ENCODE measurements at regions not wholly inside any gene's neighbourhood (a gene's known extent, or its start where the extent isn't known, plus 50 kb on each side); places are given as distances from the start of the nearest gene placed in this dataset.
"Not testable (repeated sequence)": the region's sequence is repeated elsewhere in the genome, so short reads cannot be mapped to it uniquely, and the experiment has no call there.

GRCh38 chr3:10649463-10649862, 144.1 kb upstream of the ATP2B2 start:
- not testable (repeated sequence) for H3K27ac ChIP-seq (ENCODE audit: low read length); H3K9me3 ChIP-seq (ENCODE audit: insufficient read depth, low read depth, low read length); H3K9ac ChIP-seq (ENCODE audit: low read depth, low read length); H3K27me3 ChIP-seq (ENCODE audit: insufficient read depth, low read length); H3K4me3 ChIP-seq (ENCODE audit: low read length); H3K4me1 ChIP-seq (ENCODE audit: insufficient read depth, low read length); H3K36me3 ChIP-seq (ENCODE audit: insufficient read depth, low read depth, low read length)

- H3K9me3 ChIP-seq (ENCODE audit: insufficient read depth, low read depth, low read length), result no peaks in the 10 kb centered on the region
- no peak overlapping the region for H3K9ac ChIP-seq (ENCODE audit: low read depth, low read length)
- no peak overlapping the region for H3K27ac ChIP-seq (ENCODE audit: low read length)
- no peak overlapping the region for H3K4me3 ChIP-seq (ENCODE audit: low read length)
- H3K4me1 ChIP-seq (ENCODE audit: insufficient read depth, low read length), result no peaks in the 10 kb centered on the region
- H3K36me3 ChIP-seq (ENCODE audit: insufficient read depth, low read depth, low read length), result no peaks in the 10 kb centered on the region
- H3K27me3 ChIP-seq (ENCODE audit: insufficient read depth, low read length), result no peaks in the 10 kb centered on the region
These were observed 146.1 kb upstream of the ATP2B2 start for GRCh38 chr3:10651506-10651905.

- no peak overlapping the region for H3K4me3 ChIP-seq (ENCODE audit: low read length)
- H3K36me3 ChIP-seq (ENCODE audit: insufficient read depth, low read depth, low read length), result no peaks in the 10 kb centered on the region
- no peaks in the 10 kb centered on the region for H3K9me3 ChIP-seq (ENCODE audit: insufficient read depth, low read depth, low read length)
- H3K9ac ChIP-seq (ENCODE audit: low read depth, low read length), result no peak overlapping the region
- H3K4me1 ChIP-seq (ENCODE audit: insufficient read depth, low read length), result no peaks in the 10 kb centered on the region
- no peaks in the 10 kb centered on the region for H3K27me3 ChIP-seq (ENCODE audit: insufficient read depth, low read length)
- no peak overlapping the region for H3K27ac ChIP-seq (ENCODE audit: low read length)
These were observed 147.9 kb upstream of the ATP2B2 start for GRCh38 chr3:10653241-10653640.

GRCh38 chr3:10653866-10654611, 148.7 kb upstream of the ATP2B2 start:
- H3K36me3 ChIP-seq (ENCODE audit: insufficient read depth, low read depth, low read length), result no peaks in the 10 kb centered on the region
- H3K4me1 ChIP-seq (ENCODE audit: insufficient read depth, low read length), result no peaks in the 10 kb centered on the region
- H3K27me3 ChIP-seq (ENCODE audit: insufficient read depth, low read length), result no peaks in the 10 kb centered on the region
- H3K9ac ChIP-seq (ENCODE audit: low read depth, low read length), result no peak overlapping the region
- no peaks in the 10 kb centered on the region for H3K9me3 ChIP-seq (ENCODE audit: insufficient read depth, low read depth, low read length)
- H3K27ac ChIP-seq (ENCODE audit: low read length), result no peak overlapping the region
- H3K4me3 ChIP-seq (ENCODE audit: low read length), result no peak overlapping the region

GRCh38 chr3:10655105-10655504, 149.7 kb upstream of the ATP2B2 start:
- H3K27ac ChIP-seq (ENCODE audit: low read length), result no peak overlapping the region
- H3K4me1 ChIP-seq (ENCODE audit: insufficient read depth, low read length), result no peaks in the 10 kb centered on the region
- H3K4me3 ChIP-seq (ENCODE audit: low read length), result no peak overlapping the region
- no peak overlapping the region for H3K9ac ChIP-seq (ENCODE audit: low read depth, low read length)
- H3K36me3 ChIP-seq (ENCODE audit: insufficient read depth, low read depth, low read length), result no peaks in the 10 kb centered on the region
- H3K27me3 ChIP-seq (ENCODE audit: insufficient read depth, low read length), result no peaks in the 10 kb centered on the region
- no peaks in the 10 kb centered on the region for H3K9me3 ChIP-seq (ENCODE audit: insufficient read depth, low read depth, low read length)

GRCh38 chr3:10657339-10657738, 152.0 kb upstream of the ATP2B2 start:
- not testable (repeated sequence) for H3K27ac ChIP-seq (ENCODE audit: low read length)

GRCh38 chr3:10665592-10665991, 150.4 kb upstream of the SLC6A11 start:
- Histone ChIP-seq H3K9me3 (ENCODE audit: insufficient read depth, low read depth, low read length) (no peaks in the 10 kb centered on the region), H3K9ac (ENCODE audit: low read depth, low read length) (no peak overlapping the region), H3K4me3 (ENCODE audit: low read length) (no peak overlapping the region), H3K27ac (ENCODE audit: low read length) (no peak overlapping the region), H3K27me3 (ENCODE audit: insufficient read depth, low read length) (no peaks in the 10 kb centered on the region), H3K36me3 (ENCODE audit: insufficient read depth, low read depth, low read length) (no peaks in the 10 kb centered on the region), H3K4me1 (ENCODE audit: insufficient read depth, low read length) (no peaks in the 10 kb centered on the region)

More at GRCh38 chr3:10657339-10657738, 152.0 kb upstream of the ATP2B2 start:
- not testable (repeated sequence) for H3K9me3 ChIP-seq (ENCODE audit: insufficient read depth, low read depth, low read length); H3K4me3 ChIP-seq (ENCODE audit: low read length); H3K36me3 ChIP-seq (ENCODE audit: insufficient read depth, low read depth, low read length); H3K27me3 ChIP-seq (ENCODE audit: insufficient read depth, low read length); H3K9ac ChIP-seq (ENCODE audit: low read depth, low read length); H3K4me1 ChIP-seq (ENCODE audit: insufficient read depth, low read length)

- Histone ChIP-seq H3K27ac (ENCODE audit: low read length) (no peak overlapping the region), H3K27me3 (ENCODE audit: insufficient read depth, low read length) (no peaks in the 10 kb centered on the region), H3K4me1 (ENCODE audit: insufficient read depth, low read length) (no peaks in the 10 kb centered on the region)
These were observed 149.4 kb upstream of the SLC6A11 start for GRCh38 chr3:10666621-10667020.

GRCh38 chr3:10667269-10667668, 148.8 kb upstream of the SLC6A11 start:
- H3K4me1 ChIP-seq (ENCODE audit: insufficient read depth, low read length), result no peaks in the 10 kb centered on the region

More at GRCh38 chr3:10666621-10667020, 149.4 kb upstream of the SLC6A11 start:
- no peaks in the 10 kb centered on the region for H3K9me3 ChIP-seq (ENCODE audit: insufficient read depth, low read depth, low read length)
- no peaks in the 10 kb centered on the region for H3K36me3 ChIP-seq (ENCODE audit: insufficient read depth, low read depth, low read length)
- H3K4me3 ChIP-seq (ENCODE audit: low read length), result no peak overlapping the region
- H3K9ac ChIP-seq (ENCODE audit: low read depth, low read length), result no peak overlapping the region

GRCh38 chr3:10667901-10668476, 148.0 kb upstream of the SLC6A11 start:
- no peak overlapping the region for H3K9ac ChIP-seq (ENCODE audit: low read depth, low read length)
- no peaks in the 10 kb centered on the region for H3K9me3 ChIP-seq (ENCODE audit: insufficient read depth, low read depth, low read length)
- H3K4me3 ChIP-seq (ENCODE audit: low read length), result no peak overlapping the region
- no peaks in the 10 kb centered on the region for H3K4me1 ChIP-seq (ENCODE audit: insufficient read depth, low read length)
- H3K27me3 ChIP-seq (ENCODE audit: insufficient read depth, low read length), result no peaks in the 10 kb centered on the region
- H3K36me3 ChIP-seq (ENCODE audit: insufficient read depth, low read depth, low read length), result no peaks in the 10 kb centered on the region
- H3K27ac ChIP-seq (ENCODE audit: low read length), result no peak overlapping the region

More at GRCh38 chr3:10667269-10667668, 148.8 kb upstream of the SLC6A11 start:
- no peak overlapping the region for H3K4me3 ChIP-seq (ENCODE audit: low read length)
- no peak overlapping the region for H3K27ac ChIP-seq (ENCODE audit: low read length)
- H3K36me3 ChIP-seq (ENCODE audit: insufficient read depth, low read depth, low read length), result no peaks in the 10 kb centered on the region
- no peaks in the 10 kb centered on the region for H3K9me3 ChIP-seq (ENCODE audit: insufficient read depth, low read depth, low read length)
- H3K27me3 ChIP-seq (ENCODE audit: insufficient read depth, low read length), result no peaks in the 10 kb centered on the region
- no peak overlapping the region for H3K9ac ChIP-seq (ENCODE audit: low read depth, low read length)

GRCh38 chr3:10669490-10670048, 146.5 kb upstream of the SLC6A11 start:
- H3K27me3 ChIP-seq (ENCODE audit: insufficient read depth, low read length), result no peaks in the 10 kb centered on the region
- no peak overlapping the region for H3K4me3 ChIP-seq (ENCODE audit: low read length)
- H3K27ac ChIP-seq (ENCODE audit: low read length), result no peak overlapping the region
- 0 out of 2 replicates have a peak, but pooled peaks cover 2% of the 10 kb centered on the region for H3K4me1 ChIP-seq (ENCODE audit: insufficient read depth, low read length)
- no peaks in the 10 kb centered on the region for H3K9me3 ChIP-seq (ENCODE audit: insufficient read depth, low read depth, low read length)
- no peaks in the 10 kb centered on the region for H3K36me3 ChIP-seq (ENCODE audit: insufficient read depth, low read depth, low read length)
- no peak overlapping the region for H3K9ac ChIP-seq (ENCODE audit: low read depth, low read length)

- H3K4me1 ChIP-seq (ENCODE audit: insufficient read depth, low read length), result 0 out of 2 replicates have a peak, but pooled peaks cover 5% of the 10 kb centered on the region
- no peaks in the 10 kb centered on the region for H3K36me3 ChIP-seq (ENCODE audit: insufficient read depth, low read depth, low read length)
- no peaks in the 10 kb centered on the region for H3K27me3 ChIP-seq (ENCODE audit: insufficient read depth, low read length)
- no peak overlapping the region for H3K27ac ChIP-seq (ENCODE audit: low read length)
- H3K9me3 ChIP-seq (ENCODE audit: insufficient read depth, low read depth, low read length), result no peaks in the 10 kb centered on the region
- H3K4me3 ChIP-seq (ENCODE audit: low read length), result no peak overlapping the region
- no peak overlapping the region for H3K9ac ChIP-seq (ENCODE audit: low read depth, low read length)
These were observed 143.6 kb upstream of the SLC6A11 start for GRCh38 chr3:10672422-10672821.
